Fibroblast of skin of back (primary cell): ENCODE measurements at regions not wholly inside any gene's neighbourhood (a gene's known extent, or its start where the extent isn't known, plus 50 kb on each side); places are given as distances from the start of the nearest gene placed in this dataset.
"Not testable (repeated sequence)": the region's sequence is repeated elsewhere in the genome, so short reads cannot be mapped to it uniquely, and the experiment has no call there.

Source experiments
- DNase-seq: peaks from one replicate; pipeline ENCODE4 v3.0.0-alpha.2; 2013

DNA sequence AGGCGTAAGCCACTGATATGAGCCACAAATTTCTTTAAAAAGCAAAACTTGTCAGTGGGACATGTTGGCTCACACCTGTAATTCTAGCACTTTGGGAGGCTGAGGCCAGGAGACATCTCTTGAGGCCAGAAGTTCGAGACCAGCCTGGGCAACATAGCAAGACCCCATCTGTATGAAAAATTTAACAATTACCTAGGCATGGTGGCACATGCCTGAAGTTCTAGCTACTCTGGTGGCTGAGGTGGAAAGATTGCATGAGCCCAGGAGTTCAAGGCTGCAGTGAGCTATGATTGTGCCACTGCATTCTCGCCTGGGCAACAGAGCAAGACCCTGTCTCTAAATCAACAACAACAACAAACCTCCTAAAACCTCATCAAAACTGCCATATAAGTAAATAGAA, 147.6 kb upstream of the BARHL2 start:
- no peak for DNase-seq

GRCh38 chr1:90862782-90863181, 145.7 kb upstream of the BARHL2 start:
- DNase-seq = no peak

DNA sequence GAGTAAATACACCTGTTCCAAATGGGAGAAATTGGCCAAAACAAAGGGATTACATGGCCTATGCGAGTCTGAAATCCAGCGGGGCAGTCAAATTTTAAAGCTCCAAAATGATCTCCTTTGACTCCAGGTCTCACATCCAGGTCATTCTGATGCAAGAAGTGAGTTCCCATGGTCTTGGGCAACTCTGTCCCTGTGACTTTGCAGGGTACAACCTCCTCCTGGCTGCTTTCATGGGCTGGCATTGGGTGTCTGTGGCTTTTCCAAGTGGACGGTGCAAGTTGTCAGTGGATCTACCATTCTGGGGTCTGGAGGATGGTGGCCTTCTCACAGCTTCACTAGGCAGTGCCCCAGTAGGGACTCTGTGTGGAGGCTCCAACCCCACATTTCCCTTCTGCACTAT, 144.3 kb upstream of the BARHL2 start:
- not testable (repeated sequence) for DNase-seq

GRCh38 chr1:90856463-90857007, 139.4 kb upstream of the BARHL2 start:
- DNase-seq = no peak

GRCh38 chr1:90854397-90854924, 137.4 kb upstream of the BARHL2 start:
- no peak for DNase-seq

- no peak for DNase-seq
Observed at GRCh38 chr1:90851711-90852050, 134.6 kb upstream of the BARHL2 start.

- peak; percentile 69 for DNase-seq
Observed at GRCh38 chr1:90850898-90851710, 134.0 kb upstream of the BARHL2 start.

GRCh38 chr1:90850181-90850897, 133.2 kb upstream of the BARHL2 start:
- peak; percentile 6 for DNase-seq

DNA sequence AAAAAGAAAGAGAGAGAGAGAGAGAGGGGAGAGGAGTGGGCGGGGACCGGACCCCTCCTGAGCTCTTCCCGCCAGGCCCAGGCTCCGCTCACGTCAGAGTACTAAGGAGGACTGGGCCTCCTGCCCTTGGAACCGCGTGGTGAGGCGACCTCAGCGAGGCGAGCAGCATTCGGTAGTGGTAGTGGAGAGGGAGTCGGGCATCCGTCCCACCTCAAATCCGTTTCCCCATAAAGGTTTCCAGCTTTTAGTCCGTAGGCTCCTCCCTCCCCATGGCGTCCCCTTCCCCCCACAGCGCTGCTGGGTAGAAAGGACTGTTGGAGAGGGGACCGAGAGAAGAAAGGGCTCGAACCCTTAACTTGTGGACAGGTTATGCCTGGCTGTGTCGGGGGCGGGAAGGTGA, 124.4 kb upstream of the BARHL2 start:
- DNase-seq = no peak

DNA sequence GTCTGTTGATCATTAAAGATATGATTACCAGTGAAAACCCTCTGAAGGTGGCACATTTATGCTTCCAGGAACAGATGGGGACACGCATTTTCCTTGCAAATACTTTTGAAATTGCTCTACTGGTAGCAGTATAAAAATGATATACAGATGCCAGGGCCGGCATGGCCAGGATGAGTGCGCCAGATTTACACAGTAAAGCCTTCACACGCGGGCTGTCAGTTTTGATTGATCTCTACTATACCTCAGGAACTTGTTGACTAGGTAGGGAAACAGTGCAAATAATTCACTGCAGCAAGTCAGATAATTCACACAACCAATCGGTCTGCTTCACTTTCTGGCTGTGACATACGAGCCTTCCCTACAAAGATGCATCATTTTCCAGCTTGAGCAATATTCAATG, 123.2 kb upstream of the BARHL2 start:
- no peak for DNase-seq

- DNase-seq = no peak
Observed at GRCh38 chr1:90839323-90839722, 122.2 kb upstream of the BARHL2 start.

- DNase-seq = no peak
Observed at GRCh38 chr1:90838720-90839119, 121.6 kb upstream of the BARHL2 start.

- DNase-seq = no peak
Observed at GRCh38 chr1:90837420-90837819, 120.3 kb upstream of the BARHL2 start.

- no peak for DNase-seq
Observed at GRCh38 chr1:90836345-90836679, 119.2 kb upstream of the BARHL2 start.

GRCh38 chr1:90835661-90836344, 118.7 kb upstream of the BARHL2 start:
- DNase-seq = no peak

DNA sequence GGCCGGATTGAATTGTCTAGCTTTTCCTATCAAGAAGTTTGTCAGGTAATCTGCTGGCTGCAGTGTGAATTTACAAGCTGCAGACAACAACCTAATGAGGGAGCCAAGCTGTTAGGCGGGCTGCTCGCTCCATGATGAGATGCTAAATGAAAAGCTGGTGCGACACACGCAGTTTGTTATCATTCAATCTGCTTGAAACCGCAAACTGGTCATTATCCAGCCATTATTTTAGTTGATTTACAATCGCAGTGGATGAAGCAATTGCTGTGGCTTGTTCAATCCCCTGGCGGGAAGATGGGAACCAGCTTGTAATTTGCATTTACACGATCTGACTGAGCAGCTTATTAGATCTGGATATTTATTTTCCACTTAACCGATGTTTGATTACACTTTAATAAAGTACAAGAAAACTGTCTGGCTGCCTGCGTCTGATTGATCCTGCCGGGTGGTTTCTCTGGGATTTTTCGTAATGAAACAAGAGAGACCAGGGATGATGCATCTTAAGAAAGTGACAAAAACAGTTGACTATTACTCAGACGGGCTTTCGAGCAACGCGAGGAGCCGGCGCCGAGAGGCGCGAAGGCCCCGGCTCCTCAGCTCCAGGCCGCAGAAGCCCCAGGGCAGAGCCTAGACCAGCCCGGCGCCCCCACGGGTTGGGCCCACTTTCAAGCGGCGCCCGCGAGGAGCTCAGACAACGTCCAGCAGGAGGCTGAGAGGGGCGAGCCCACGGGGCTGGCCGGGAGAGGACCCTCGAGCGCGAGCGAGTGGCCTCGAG, 118.0 kb upstream of the BARHL2 start:
- no peak for DNase-seq

DNA sequence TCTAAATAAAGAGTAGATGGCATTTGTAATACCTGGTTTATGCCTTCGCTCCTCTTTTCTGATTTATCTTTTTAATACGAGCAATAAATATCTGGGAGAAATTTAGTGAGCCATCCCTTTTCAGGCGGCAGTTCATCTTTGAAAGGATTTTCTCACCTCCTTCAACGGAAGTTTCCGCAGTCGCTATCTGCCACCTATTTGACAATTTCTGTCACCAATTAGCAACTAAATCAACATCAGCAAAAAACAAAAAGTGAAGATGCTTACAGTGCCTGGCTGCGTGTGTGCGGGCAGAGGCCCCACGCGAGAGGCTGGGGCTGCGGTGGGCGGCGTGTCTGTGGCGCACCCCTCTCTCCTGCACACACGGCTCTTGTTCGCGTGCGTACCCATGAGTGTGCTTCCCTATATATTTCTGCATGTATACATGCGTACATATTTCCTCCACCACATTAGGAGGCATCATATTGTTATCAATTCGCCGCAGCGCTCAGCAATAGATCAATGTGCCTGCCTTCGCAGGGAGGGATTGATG, 117.3 kb upstream of the BARHL2 start:
- DNase-seq = no peak

- DNase-seq = no peak
Observed at GRCh38 chr1:90833466-90834110, 116.5 kb upstream of the BARHL2 start.

DNA sequence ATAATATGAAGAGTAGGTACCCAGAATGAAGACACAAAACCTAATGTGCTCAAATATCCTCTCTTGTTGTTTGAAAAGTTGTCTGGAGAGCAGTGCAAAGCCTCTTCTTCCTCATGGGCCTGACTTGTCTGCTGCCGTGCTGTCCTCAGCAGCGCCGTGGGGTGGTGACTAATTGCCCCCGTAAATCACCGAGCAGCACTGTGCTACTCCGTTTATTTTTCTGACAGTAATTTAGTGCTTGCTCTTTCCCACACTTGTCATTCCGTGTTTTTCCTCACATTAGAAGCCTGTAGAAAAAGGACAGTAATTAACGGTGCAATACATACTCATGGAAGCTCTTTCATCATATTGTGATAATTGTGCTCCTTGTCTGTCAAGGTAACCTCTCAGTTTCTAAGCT, 114.8 kb upstream of the BARHL2 start:
- no peak for DNase-seq

DNA sequence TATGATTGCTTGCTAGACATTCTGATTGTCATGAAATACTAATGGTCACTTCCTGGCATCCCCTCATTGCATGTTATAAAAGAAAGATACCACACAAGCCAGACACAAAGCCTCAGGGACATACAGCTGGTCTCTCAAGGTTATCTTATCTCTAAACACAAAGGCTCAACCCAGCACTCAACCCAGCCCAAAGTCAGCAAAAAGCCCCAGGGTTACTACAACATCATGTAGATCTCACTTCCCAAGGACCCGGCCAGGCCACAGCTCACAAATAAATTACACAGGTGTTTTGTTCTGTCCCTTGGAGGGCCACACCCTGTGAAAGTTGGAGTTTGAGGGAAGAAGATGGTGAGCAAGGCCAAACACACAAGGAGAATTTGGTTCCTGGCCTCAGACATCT, 109.7 kb upstream of the BARHL2 start:
- no peak for DNase-seq

DNA sequence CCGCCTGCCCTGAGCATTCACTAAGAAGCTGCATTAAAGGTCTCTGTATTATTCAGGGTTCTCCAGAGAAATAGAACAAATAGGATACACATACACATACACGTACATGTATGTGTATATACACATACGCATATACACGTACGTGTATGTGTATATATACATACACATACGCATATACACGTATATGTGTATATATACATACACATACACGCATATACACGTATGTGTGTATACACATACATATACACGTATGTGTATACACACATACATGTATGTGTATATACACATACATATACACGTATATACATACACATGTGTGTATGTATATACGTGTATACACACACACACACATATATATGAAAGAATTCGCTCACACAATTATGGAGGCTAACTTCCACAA, 108.9 kb upstream of the BARHL2 start:
- DNase-seq = no peak

- DNase-seq = no peak
Observed at GRCh38 chr1:90824551-90824950, 107.4 kb upstream of the BARHL2 start.
